IPS-NIHi7 (cell line): ENCODE measurements at regions not wholly inside any gene's neighbourhood (a gene's known extent, or its start where the extent isn't known, plus 50 kb on each side); places are given as distances from the start of the nearest gene placed in this dataset.
"Not testable (repeated sequence)": the region's sequence is repeated elsewhere in the genome, so short reads cannot be mapped to it uniquely, and the experiment has no call there.

Source experiments
- DNase-seq: peaks from one replicate; pipeline ENCODE4 v3.0.0; 2012; ENCODE audit warnings: mixed read lengths; ENCODE audit errors: extremely low spot score

GRCh38 chr2:185384822-185385560, 353.6 kb upstream of the FSIP2 start:
- no peak for DNase-seq

- DNase-seq, result no peak
Measured at GRCh38 chr2:185388226-185388625, 350.4 kb upstream of the FSIP2 start.

DNA sequence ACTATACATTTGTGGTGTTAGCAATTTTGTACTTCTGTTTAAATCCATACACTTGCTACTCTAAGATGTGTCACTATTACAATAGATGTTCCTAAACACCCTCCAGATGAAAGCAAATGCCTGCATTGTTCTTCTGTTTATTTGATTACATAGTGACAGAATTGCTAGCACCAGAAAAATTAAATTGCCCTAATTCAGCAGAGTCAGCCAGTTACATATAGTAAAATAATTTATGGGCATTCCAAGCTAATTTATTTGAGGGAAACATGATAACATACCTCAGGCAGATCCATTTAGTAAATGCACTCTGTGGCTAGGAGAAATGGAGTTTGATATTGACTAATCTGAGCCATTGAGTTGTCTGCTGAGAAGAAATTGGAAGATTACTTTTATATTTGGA, 347.1 kb upstream of the FSIP2 start:
- DNase-seq, result no peak

DNA sequence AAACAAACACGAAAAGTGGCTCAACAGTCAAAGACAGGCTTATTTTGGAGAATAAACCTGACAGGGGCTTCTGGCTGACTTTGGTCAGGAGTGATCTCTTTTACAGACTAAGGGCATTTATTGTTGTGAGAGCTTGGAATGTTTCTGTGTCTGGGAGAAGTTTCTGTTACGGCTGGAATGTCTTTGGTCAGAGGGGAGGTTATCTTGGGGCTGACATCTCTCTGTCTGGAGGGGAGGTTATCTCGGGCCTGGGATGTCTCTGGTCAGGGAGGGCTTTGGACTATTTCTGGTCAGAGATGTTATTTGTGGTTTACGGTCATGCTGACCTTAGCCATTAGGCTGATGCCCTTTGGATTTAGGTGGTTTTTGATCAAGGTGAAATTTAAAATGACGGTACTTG, 345.5 kb upstream of the FSIP2 start:
- DNase-seq, result no peak

GRCh38 chr2:185402474-185402873, 336.1 kb upstream of the FSIP2 start:
- no peak for DNase-seq

GRCh38 chr2:185404578-185404977, 334.0 kb upstream of the FSIP2 start:
- DNase-seq, result no peak

DNA sequence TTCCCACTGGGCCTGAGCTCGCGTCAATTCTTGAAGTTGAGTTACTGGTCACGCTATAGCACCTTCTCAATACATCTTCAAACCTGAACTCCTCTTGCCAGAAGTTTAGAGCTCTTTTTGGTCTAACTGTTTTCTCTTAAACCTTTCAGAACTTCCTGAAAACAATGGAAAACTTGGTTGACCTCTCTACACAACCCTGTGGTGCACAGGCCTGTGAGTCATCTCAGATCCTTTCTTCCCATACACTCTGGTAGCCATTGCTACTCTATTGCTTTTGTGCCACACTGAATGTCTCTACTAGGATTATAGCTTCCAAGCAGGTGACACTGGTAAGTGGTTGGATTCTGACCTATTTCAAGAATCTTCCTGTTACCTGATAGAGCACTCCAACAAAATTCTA, 321.5 kb upstream of the FSIP2 start:
- no peak for DNase-seq

DNA sequence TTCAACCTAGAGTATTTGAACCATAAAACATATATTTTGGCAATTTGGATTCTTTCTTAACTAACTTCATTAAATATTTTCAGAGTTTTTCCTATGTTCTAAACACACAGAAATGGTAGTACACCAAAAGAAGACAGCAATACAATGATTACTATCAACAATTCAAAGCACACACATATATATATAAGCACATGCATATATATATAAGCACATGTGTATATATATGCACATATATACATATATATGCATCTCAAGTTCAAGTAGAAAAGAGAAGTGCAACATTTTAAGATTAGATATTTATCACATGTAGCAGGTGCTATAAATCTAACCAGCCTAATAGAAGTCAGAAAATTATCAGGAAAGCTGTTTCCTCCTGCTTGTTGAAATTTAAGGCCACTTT, 320.9 kb upstream of the FSIP2 start:
- DNase-seq, result no peak

DNA sequence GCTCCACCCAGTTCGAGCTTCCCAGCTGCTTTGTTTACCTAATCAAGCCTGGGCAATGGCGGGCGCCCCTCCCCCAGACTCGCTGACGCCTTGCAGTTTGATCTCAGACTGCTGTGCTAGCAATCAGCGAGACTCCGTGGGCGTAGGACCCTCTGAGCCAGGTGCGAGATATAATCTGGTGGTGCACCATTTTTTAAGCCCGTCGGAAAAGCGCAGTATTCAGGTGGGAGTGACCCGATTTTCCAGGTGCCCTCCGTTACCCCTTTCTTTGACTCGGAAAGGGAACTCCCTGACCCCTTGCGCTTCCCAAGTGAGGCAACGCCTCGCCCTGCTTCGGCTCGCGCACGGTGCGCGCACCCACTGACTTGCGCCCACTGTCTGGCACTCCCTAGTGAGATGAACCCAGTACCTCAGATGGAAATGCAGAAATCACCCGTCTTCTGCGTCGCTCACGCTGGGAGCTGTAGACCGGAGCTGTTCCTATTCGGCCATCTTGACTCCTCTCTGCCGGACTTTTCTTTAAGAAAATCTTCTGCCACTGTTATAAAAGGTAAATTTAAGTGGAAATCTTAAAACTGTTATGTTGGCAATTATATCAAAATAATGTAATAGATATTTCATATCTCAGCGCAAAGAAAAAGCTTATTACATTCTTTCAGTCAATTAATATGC, 313.5 kb upstream of the FSIP2 start:
- DNase-seq, result not testable (repeated sequence)

GRCh38 chr2:185428000-185428399, 310.6 kb upstream of the FSIP2 start:
- DNase-seq, result no peak

- DNase-seq, result no peak
Measured at GRCh38 chr2:185433824-185434223, 304.8 kb upstream of the FSIP2 start.

DNA sequence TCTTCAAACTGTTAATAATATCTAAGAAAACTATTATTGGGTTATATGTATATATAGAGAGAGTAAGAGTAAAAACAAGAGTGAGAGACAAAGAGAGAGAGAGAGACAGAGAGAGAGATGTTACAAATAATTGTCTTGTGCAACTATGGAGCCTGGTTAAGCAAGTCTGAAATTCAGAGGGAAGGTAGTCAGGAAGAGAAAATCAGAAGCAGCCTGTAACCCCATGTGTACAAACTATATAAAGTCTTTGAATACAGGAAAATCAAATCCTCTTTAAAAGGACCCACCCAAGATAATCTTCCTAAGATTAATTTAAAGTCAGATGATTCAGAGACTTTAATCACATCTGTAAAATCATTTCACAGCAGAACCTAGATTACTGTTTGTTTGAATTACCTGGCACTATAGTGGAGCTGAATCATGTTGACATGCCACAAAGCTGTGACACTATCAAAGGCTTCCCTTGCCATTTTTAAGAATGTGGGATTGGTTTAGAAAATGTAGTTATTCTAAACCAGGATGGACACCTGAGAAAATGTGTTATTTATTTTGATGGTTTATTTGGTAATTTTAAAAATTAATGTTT, 301.7 kb upstream of the FSIP2 start:
- no peak for DNase-seq

- no peak for DNase-seq
Measured at GRCh38 chr2:185441486-185442005, 297.1 kb upstream of the FSIP2 start.

DNA sequence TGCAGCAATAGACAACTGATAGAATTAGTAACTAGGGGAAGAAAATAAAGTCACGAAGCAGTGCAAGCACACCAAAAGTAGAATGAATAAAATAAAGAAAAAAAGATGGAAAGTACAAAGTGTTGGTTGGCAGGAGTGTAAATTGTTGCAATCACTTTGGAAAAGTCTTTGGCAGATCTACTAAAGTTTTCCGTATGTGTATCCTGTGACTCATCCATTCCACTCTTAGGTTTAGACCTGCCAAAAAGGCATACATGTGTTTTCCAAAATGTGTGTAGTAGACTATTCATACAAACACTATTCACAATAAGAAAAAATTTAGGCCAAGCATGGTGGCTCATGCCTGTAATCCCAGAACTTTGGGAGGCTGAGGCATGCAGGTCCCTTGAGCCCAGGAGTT, 282.1 kb upstream of the FSIP2 start:
- DNase-seq, result no peak

DNA sequence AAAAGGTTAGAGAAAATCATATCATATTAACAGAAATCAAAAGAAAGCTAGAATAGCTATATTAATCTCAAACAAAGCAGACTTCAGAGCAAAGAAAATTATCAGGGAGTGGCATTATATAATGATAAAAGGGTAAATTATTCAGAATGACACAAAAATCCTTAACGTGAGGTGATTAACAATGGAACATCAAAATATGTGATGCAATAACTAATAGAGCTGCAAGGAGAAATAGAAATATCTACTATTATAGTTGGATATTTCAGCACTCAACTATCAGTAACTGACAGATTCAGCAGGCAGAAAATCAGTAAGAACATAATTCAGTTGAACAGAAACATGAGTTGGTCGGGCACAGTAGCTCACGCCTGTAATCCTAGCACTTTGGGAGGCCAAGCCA, 275.1 kb upstream of the FSIP2 start:
- DNase-seq, result no peak

- no peak for DNase-seq
Measured at GRCh38 chr2:185466915-185467314, 271.7 kb upstream of the FSIP2 start.

DNA sequence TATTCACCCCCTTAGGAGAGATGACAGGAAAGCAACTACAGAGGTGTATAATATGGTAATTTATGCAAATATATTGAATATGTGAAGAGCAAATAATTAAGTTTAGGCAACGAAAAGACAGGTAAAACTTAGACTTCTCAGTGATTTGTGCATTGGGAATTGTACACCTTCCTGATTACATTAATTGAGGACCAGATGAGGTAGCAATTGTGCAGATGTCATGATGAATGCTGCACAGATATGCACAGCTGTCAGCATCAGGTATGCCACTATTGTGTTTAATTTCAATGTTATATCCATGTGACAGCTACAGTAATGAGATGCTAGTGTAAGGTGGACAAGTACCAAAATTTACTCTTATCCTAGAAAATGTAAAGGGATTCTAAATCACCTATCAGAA, 267.2 kb upstream of the FSIP2 start:
- DNase-seq, result no peak

- DNase-seq, result no peak
Measured at GRCh38 chr2:185472574-185472973, 266.0 kb upstream of the FSIP2 start.

- no peak for DNase-seq
Measured at GRCh38 chr2:185473838-185474237, 264.8 kb upstream of the FSIP2 start.

DNA sequence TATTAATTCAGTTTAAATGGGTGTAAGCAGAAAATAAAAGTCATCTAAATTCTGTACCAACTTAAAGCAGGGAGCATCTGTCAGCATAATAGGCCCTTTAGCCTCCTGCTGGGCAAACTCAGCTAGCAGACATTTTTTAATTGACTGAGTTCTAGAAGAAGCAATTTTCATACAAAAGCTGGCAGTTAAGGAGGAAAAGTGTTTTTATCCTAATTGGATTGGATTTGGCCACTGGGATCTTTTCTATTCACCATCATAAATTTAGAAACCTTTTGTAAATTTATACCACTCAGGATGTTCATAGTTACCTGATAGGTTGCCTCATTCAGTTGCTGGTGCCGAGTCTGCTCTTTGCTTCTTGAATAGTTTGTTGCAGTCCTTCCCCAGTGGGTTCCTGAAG, 262.7 kb upstream of the FSIP2 start:
- DNase-seq, result no peak

DNA sequence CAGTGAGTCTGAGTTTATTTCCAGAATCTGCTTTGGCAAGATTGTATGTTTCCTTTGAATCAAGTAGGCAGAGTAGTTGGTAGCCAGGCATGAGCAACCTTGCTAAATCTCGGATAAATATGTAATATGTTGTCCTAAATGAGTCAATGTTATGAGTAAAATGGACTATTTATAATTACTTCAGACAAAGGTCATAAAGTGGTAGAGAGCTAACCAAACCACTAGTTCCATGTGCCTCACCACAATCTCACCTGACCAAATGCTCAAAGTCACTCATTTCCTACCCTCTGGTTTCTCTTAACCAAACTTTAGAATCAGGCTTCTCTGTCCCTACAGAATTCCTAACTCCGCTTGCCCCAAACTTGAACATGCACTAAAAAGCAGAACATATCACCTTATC, 261.2 kb upstream of the FSIP2 start:
- DNase-seq, result no peak

DNA sequence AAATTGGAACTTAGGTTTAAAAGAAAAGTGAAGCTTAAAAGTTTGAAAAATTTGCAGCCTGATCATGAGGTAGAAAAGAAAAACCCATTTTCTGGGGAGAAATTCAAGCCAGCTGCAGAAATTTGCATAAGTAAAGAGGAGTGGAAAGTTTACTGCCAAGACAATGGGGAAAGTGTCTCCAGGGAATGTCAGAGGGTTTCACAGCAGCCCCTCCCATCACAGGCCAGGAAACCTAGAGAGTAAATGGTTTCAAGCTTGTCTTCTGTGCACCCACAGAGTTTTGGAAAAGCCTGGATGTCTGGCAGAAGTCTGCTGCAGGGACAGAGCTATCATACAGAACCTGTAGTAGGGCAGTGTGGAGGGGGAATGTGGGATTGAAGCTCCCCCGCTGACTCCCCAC, 254.0 kb upstream of the FSIP2 start:
- no peak for DNase-seq

DNA sequence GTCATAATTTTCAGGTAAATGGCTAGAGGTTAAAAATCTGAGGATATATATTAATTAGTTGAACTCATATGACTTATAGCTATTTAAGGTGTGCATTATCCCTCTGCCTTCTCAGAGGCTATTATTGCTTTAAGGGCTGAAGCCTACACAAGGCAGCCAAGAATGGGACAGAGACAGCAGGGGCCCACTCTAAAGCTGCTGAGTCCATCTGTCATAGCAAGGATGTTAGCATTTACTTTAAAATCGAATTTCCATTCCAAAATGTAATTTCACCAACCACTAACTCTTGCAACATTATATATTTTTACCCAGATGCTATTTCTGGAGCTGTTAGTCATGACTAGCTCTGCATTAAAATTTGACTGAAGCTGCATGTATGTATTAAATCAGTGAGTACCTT, 236.3 kb upstream of the FSIP2 start:
- DNase-seq, result no peak
